PC-9 (cell line): ENCODE measurements at regions not wholly inside any gene's neighbourhood (a gene's known extent, or its start where the extent isn't known, plus 50 kb on each side); places are given as distances from the start of the nearest gene placed in this dataset.

ENCODE experiments used
- EZH2 ChIP-seq: fragments of 200-600 bp; sonication (generic); IDR thresholded peaks from 2 replicates; pipeline ENCODE4 v1.8.0; 2017; ENCODE audit warnings: antibody characterized with exemption, low read depth
- TF ChIP-seq, protein P1 (sequence below): fragments of 200-600 bp; sonication (generic); conservative IDR thresholded peaks from 2 replicates; pipeline ENCODE4 v1.6.1; 2017; ENCODE audit warnings: mixed run types, antibody characterized with exemption, mild to moderate bottlenecking, moderate library complexity

DNA sequence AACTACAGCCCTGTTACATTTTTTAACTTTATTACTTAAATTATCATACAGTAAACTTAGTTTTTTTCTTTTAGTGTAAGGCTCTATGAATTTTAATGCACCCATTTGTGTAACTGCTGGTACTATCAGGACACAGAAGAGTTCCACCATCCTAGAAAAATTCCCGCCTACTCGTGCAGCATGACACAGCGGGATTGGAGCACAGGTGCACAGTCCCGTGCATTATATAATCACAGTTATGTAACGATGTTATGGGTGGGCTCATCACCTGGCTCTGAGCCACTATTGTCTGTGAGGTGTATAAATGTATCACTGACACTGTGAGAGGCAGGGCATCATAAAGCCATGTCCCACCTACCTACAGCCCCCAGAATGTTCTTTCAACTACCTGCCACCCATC is 80.7 kb downstream of the DRD1 start:
- TF ChIP-seq, protein P1, sequence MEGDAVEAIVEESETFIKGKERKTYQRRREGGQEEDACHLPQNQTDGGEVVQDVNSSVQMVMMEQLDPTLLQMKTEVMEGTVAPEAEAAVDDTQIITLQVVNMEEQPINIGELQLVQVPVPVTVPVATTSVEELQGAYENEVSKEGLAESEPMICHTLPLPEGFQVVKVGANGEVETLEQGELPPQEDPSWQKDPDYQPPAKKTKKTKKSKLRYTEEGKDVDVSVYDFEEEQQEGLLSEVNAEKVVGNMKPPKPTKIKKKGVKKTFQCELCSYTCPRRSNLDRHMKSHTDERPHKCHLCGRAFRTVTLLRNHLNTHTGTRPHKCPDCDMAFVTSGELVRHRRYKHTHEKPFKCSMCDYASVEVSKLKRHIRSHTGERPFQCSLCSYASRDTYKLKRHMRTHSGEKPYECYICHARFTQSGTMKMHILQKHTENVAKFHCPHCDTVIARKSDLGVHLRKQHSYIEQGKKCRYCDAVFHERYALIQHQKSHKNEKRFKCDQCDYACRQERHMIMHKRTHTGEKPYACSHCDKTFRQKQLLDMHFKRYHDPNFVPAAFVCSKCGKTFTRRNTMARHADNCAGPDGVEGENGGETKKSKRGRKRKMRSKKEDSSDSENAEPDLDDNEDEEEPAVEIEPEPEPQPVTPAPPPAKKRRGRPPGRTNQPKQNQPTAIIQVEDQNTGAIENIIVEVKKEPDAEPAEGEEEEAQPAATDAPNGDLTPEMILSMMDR: no peak
- TF ChIP-seq EZH2: no peak
